ENCODE measurements at regions not wholly inside any gene's neighbourhood (a gene's known extent, or its start where the extent isn't known, plus 50 kb on each side); places are given as distances from the start of the nearest gene placed in this dataset.

- TF ChIP-seq, protein P1, sequence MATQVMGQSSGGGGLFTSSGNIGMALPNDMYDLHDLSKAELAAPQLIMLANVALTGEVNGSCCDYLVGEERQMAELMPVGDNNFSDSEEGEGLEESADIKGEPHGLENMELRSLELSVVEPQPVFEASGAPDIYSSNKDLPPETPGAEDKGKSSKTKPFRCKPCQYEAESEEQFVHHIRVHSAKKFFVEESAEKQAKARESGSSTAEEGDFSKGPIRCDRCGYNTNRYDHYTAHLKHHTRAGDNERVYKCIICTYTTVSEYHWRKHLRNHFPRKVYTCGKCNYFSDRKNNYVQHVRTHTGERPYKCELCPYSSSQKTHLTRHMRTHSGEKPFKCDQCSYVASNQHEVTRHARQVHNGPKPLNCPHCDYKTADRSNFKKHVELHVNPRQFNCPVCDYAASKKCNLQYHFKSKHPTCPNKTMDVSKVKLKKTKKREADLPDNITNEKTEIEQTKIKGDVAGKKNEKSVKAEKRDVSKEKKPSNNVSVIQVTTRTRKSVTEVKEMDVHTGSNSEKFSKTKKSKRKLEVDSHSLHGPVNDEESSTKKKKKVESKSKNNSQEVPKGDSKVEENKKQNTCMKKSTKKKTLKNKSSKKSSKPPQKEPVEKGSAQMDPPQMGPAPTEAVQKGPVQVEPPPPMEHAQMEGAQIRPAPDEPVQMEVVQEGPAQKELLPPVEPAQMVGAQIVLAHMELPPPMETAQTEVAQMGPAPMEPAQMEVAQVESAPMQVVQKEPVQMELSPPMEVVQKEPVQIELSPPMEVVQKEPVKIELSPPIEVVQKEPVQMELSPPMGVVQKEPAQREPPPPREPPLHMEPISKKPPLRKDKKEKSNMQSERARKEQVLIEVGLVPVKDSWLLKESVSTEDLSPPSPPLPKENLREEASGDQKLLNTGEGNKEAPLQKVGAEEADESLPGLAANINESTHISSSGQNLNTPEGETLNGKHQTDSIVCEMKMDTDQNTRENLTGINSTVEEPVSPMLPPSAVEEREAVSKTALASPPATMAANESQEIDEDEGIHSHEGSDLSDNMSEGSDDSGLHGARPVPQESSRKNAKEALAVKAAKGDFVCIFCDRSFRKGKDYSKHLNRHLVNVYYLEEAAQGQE (IDR thresholded peaks at IDR 0.05; ENCODE audit: insufficient read depth in 1 of 2, low read depth in 2 of 2, low read length in 1 of 2) = no peak
- TF ChIP-seq, protein P2, sequence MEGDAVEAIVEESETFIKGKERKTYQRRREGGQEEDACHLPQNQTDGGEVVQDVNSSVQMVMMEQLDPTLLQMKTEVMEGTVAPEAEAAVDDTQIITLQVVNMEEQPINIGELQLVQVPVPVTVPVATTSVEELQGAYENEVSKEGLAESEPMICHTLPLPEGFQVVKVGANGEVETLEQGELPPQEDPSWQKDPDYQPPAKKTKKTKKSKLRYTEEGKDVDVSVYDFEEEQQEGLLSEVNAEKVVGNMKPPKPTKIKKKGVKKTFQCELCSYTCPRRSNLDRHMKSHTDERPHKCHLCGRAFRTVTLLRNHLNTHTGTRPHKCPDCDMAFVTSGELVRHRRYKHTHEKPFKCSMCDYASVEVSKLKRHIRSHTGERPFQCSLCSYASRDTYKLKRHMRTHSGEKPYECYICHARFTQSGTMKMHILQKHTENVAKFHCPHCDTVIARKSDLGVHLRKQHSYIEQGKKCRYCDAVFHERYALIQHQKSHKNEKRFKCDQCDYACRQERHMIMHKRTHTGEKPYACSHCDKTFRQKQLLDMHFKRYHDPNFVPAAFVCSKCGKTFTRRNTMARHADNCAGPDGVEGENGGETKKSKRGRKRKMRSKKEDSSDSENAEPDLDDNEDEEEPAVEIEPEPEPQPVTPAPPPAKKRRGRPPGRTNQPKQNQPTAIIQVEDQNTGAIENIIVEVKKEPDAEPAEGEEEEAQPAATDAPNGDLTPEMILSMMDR (IDR thresholded peaks at IDR 0.05) = no peak
- TF ChIP-seq SIN3A (IDR thresholded peaks at IDR 0.05; ENCODE audit: borderline replicate concordance, insufficient read depth, low read depth, low read length) = no peak
- TF ChIP-seq POLR2AphosphoS5 (IDR thresholded peaks at IDR 0.05; ENCODE audit: low read depth, low read length) = no peak
- TF ChIP-seq TCF7L2 (IDR thresholded peaks at IDR 0.05; ENCODE audit: low read depth, low read length) = no peak
Measured at GRCh38 chr11:71082454-71082853, 169.9 kb downstream of the SHANK2 start.
